Kidney glomerular epithelial cell (primary cell): ENCODE measurements at regions not wholly inside any gene's neighbourhood (a gene's known extent, or its start where the extent isn't known, plus 50 kb on each side); places are given as distances from the start of the nearest gene placed in this dataset.

ENCODE experiments used
- DNase-seq: peaks from one replicate; lab custom pipeline; 2025; lab: John Stamatoyannopoulos, UW

DNA sequence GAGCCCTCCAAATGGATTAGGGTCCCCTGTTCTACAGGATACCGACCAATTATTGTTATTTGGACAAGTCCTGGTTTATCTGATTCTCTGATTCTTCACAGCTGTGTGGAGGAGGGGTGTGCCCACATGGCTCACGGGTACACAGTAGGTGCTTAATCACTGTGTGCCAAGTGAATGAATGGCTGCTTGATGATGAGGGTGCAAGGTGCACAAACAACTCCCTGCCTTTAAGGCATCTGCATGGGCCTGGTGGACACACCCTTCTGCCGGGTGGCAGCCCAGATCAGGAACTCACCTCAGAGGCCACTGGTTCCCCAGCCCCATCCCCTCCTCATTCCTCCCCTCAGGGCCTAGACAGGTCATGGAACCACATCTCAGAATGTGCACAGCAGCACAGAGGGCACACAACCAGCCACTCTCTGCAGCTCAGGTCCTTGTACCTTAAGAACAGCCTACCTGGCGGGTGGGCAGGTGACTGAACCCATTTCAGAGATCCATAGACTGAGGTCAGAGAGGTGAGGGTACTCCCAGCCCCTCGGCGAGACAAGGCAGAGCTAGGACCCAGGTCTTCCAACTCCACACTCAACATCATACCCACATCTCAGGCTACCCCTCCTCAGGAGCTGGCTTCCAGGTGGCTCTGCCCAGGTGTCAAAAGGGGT is 50.3 kb downstream of the SHANK2 start:
- no peak for DNase-seq

DNA sequence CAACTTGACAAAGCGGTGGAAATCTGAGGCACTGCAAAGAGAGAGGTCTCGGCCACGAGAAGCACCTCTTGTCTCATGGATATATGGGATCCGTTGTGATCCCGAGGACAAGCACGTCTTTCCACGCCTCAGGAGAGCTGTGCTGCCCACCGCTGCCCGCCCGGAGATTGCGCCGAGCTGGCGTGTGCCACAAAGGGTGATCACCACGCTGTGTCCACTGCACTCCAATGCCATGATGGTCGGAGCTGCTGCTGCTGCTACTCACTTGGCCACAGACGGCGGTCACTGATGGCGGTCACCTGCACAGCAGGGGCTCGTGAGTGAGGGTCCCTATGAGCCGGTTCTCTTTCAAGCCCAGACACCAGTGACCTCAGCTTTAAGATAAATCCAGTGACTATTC is 51.1 kb downstream of the SHANK2 start:
- DNase-seq, result no peak

DNA sequence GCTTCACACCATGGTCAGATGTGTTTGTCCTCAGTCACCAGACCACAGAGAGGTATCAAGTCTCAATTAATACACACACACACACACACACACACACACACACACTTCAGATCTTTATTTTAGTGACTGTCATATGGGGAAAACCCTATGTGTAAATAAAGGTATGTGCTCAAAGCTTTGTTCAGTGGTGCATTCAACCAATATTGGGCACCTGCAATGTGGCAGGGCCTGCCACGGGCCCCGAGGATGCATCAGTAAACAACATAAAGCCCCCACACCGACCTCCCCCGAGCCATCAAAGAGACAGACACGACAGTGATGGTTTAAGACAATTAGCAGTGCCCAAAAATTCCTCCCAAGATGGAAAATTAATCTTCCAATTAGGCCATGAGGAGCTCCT is 51.6 kb downstream of the SHANK2 start:
- no peak for DNase-seq

DNA sequence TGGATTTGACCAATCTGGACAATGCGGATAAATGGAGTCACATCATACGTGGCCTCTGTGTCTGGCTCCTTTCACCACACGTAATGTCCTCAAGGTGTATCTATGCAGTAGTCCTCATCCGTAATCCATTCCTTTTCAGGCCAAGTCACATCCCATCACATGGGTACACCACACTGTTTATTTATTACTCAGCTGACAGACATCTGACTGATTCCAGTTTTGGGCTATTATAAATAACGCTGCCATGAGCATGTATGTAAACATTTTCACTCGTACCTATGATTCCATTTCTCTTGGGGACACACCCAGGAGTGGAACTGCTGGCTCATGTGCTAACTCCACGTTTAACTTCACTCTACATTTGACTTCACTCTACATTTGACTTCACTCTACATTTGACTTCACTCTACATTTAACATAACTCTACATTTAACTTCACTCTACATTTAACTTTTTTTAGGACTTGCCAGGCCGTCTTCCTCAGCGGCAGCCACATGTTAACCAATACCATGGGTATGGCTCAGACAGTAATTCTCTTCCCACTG is 52.1 kb downstream of the SHANK2 start:
- DNase-seq, result no peak

DNA sequence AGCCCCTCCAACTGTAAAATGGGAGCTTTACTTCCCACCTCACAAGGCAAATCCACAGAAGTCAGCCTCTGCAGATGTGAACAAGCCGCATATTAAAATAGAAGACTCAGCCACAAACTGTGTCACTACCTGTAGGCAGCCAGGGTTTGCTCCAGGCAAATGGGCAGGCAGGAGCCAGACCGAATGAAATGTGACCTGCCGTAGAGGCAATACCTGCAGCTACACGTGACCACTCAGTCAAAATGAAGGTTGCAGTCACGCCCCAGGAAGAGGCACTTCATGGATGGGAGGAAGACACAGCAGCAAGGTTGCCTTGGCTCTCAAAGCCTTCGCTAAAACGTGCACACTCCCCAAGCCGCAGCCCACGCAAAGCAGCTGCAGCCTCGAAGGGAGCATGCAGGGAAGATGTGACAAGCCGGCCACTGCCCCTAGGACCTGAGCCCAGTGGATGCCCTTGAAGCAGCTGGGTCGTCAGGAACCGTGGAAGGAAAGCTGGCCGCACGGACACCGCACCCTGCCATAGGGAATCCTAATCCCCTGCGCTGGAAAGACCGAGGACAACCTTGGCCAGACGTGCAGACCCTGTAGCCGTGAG is 53.1 kb downstream of the SHANK2 start:
- no peak for DNase-seq

DNA sequence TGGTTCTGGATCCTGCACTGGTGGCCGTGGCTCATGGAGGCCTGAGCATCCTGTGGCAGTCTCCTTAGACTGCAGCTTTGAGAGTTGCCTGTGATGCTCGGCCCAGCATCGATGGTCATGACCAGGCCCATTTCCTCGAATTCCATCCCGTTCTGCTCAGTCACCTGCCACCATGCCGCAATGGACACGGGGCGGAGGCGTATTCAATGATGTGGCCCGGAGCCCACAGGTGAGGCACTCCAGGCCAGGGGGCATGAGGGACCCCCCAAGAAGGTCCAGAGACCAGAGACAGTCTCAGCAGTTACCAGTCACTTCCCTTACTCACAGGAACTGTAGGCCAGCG is 53.6 kb downstream of the SHANK2 start:
- DNase-seq, result no peak

DNA sequence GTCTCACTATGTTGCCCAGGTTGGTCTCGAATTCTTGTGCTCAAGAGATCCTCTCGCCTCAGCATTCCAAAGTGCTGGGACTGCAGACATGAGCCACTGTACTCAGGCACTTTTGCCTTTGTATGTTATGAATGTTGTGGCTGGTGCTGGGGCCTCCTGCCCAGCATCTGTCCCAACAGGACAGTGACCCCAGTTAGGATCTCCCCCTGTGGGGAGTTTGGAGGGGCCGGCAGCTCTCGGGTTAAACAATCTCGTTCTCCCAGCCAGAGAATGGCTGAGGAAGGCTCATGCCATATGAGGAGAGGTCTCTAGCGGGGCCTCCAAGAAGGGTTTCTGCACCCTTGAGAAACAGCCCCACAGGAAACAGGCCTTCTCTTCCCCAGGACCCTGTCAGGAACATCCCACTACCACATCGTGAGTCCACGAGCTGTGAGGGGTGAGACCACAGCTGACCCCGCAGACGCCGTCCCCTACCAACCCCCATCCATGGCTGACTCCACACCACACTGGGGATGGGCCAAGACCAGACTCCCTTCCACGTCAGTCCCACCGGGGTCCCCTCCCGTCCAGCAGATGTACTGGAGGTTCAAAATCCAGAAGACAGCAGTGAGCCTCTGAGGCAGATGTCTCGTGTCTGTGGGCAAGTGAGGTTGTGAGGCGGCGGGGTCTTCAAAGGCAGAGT is 54.1 kb downstream of the SHANK2 start:
- no peak for DNase-seq

DNA sequence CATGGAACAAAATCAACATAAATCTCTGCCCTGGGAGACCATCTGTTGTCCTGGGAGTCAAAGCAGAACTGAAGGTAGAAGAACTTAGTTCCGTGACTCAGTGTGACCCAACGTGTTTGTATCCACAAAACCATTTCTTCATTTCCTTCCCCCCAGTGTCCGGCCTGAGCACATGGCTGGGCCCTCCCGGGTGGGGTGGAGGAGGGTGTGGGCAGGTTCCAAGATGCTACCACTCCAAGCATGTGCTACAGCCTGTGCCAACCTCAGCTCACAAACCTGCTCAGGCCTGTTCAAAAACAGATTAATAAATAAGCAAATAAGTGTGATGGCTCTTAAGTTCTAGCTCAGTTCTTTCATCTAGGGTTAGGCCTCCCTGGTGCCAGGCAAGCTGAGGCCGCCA is 55.3 kb downstream of the SHANK2 start:
- DNase-seq, result no peak

DNA sequence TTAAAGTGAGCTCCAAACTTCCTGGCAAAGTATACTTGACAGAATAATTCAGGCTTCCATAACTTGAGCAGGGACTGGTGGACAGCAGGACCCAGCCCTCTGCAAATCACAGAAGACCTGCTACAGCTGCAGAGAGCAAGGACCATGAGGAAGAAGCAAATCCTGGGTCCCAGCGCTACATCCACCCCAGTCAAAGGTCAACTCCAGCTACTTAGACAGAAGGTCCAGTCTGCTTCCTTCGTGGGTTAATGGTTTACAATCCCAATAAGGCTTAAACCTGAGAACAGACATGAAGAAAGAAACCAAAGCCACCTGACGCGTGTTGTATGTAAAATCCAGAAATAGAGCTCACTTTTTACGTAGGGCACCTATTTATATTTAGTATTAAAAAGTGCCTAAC is 57.7 kb downstream of the SHANK2 start:
- no peak for DNase-seq

DNA sequence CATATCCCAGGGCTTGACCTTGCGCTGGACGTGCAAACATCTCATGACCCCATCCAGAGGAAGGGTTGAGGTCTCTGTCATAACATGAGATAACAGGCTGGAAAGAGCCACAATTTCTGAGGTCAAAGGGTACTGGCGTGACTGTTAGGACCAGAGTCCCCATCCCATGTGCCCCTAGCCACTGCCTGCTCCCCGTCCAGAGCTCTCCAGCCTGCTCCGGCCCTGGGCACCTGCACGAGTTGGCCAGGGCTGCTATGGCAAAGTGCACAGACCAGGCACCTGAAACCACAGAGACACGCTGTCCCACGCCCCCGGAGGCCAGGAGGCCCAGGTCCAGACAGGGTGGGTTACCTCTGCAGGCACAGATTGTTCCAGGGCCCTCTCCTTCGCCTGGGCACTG is 58.9 kb downstream of the SHANK2 start:
- no peak for DNase-seq

DNA sequence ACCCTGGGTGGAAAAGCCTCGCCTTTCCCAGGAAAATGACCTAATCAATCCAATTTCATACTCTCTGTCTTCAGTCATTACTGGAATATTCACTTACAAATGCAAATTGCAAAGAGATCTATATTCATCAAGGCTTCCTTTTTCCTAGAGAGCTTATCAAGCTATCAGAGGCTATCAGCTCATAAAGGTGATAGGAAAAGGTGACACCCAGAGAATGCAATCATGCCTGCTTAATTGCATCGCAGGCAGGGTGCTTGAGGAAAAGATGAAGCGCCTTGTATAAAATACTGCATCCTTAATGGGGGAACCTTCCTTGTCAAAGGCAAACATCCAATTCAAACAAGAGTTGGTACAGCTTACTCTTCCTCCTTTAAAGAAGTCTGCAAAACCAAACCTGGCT is 59.7 kb downstream of the SHANK2 start:
- no peak for DNase-seq

DNA sequence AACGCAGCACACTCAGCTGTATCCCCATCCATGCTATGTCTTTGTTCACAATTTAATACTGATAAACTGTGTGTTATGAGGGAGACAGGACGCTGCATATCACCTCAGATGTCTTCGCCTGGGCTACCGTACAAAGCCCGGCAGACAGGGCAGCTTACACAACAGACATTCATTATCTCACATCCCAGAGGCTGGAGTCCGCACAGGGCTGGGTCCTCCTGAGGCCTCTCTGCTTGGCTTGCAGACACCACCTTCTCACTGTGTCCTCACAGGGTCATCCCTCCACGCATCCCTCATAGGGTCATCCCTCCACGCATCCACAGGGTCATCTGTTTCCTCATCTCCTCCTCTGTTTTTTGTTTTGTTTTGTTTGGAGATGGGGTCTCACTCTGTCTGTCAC is 61.2 kb downstream of the SHANK2 start:
- no peak for DNase-seq

DNA sequence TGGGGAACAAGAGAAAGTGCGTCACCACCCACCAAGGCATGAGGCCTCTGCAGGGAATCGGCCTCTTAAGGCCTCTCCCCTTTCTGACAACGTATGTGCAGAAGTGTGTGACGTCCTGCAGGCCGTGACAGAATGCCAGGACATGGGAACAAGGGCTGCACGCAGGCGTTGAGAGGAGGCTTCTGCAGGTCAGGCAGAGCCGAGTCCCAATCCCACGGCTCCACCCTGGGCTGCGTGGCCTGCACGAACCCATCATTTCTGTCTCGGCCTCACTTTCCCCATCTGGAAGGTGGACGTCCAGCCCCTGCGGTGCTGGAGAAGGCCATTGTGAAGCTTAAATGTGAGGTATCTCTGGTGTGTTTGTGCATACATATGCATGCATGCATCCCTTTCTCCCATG is 61.8 kb downstream of the SHANK2 start:
- no peak for DNase-seq

DNA sequence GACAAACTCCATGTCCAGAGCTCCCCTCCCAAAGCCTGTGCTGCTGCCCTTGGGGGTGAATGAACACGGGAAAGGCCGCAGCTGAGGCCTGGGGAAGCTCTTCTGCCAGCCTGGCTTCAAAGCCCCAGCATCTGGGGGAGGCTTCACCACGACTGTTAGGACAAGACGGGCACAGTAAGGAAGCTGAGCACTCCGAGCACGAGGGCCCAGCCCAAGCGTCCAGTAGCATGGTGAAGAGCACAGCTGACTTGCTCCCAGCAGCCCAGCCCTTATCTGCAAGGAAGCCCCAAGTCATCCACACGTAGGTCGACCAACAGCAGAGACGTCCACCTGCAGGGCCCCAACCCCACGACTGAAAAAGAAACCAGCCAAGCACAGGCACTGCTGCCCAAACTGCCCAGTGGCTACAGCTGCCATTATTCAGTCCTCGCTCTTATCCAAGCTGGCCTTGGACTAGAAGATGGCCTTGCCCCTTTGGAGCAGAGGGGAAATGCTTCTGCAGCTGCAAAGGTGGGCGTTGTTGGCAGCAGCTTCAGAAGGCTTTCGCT is 62.5 kb downstream of the SHANK2 start:
- no peak for DNase-seq

DNA sequence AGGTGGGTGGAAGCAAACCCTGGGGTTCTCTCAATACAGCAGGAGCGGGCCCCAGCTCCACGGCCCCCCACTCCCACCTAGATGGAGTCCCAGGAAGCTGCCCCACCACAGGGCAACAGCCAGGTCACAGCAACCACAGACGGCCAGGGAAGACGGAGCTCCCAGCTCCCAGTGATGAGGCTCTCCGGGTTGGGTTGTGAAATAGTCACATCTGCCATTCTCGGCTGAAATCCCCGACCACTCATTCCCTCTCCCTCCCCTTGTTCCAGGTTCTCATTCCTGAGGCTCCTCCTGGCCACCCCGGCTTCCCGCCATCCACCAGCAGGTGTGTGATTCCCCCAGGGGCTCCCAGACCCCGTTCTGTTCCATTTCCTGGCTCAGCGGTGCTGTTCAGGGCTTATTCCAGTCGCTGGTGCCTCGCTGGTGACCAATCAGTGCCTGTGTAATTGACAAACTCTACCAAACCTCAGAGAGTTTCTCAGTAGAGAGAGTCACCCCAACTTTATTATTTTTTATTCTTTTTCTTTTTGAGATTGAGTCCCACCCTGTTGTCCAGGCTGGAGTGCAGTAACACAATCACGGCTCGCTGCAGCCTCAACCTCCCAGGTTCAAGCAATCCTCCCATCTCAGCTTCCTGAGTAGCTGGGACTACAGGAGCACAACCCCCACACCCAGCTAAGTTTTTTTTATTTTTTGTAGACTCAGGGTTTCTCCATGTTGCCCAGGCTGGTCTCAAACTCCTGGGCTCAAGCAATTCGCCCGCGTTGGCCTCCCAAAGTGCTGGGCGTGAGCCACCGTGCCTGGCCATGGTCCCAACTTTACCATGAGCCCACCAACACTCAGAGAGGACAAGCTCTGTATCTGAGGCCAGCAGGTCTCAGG is 63.2 kb downstream of the SHANK2 start:
- no peak for DNase-seq

DNA sequence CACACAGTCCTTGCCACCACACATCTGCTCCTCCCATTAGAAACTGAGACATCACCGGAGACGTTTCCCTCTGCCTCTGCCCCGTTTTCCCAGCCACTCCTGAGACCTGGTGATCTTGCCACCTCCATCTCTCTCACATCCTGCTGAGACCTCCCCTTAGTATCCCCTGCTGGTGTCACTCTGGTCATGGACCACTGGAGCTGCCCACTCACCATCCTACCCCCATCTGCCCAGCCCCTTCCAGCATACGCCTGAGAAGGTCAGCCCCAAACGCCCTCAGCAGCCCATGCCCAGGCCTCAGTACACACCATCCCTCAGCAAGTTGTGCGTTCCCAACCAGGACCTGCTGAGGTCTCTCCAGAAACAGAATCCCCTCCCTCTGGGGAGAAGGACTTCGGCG is 64.3 kb downstream of the SHANK2 start:
- DNase-seq, result no peak

DNA sequence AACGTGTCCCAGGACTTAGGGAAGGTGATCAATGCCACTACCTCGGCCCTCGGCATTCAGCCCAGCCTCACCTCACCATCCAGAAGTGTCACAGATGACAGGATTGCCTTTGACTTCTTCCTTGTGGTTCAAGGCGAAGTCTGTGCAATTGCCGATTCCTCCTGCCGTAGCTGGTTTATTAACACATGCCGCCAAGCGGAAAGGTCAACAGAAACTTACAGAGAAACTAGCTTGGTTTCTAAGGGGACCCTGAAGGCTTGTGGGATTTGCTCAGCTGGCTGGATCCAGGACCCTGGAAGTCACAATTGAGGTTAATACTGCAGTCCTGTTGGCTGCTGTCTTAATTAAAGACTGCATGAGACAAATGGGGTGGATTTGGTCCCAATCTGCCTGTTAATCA is 65.6 kb downstream of the SHANK2 start:
- no peak for DNase-seq

DNA sequence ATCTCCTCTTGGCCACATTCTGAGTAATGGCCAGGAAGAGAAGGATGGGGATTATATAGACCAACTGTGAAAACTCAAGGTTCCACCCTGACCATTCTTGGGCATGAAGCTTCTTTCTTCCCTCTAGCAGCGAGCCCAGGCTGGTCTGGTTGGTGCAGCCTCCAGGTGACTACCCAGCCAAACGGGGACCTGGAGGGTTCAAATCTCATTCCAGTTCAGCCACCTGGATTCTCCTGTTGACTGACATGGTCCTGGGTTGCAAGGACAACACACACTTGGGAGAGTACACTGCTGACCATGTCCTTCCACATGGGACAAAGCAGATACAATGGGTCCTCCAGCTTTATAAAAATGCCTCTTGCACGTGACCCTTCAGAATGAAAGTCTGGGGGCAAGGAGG is 67.0 kb downstream of the SHANK2 start:
- DNase-seq, result no peak

DNA sequence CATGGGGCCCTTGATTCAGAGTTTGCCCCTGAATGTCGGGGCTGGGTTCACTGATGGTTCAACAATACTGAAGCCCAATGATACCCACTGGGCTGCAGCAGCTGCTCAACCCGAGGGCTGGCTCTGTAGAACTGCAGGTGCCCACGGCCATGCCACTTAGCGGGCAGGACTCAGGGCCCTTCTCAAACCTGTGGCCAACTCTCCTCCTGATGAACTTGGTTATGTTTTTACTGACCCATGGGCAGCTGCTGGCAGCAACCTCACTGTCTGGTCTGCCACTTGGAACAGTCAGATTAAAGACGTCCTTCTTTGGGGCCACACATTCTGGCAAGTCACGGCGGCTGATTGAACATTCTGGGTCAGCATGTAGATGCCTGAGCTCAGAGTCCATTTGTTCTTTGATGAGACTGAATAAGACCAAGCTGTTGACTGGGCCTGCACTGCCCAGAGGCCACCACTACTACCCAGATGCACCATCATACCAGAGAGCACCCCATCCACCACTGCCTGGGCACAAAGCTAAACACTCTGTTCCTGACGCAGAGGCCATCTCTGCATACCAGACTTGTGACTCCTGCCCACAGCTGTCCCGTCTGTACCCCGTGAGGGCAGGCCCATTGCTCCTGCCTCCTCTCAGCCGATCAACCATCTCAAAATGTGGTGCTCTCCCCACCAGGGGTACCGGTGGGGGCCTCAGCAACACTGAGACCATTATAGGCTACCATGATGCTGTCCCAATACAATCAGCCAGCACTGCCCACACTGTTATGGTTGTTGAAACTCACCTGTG is 67.8 kb downstream of the SHANK2 start:
- DNase-seq, result no peak

DNA sequence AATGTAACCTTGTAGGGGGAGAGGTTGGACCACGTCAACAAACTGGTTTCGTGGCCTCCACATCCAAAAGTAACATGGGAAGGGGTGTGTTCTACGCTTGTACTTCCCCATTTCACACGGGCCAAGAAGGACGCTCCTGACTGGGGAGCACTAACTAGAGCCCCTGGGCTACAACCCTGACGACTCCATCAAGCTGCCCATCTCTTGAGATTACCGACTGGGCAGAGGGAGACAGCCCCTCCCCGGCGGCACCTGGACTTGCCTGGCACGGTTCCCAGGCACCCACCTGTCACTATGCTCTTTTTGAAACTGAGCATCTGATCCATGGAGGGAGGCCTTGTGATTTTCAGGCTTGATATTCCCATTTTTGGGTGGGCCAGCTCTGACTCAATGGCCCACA is 68.5 kb downstream of the SHANK2 start:
- DNase-seq, result no peak
